GM12875 (cell line): ENCODE measurements at regions not wholly inside any gene's neighbourhood (a gene's known extent, or its start where the extent isn't known, plus 50 kb on each side); places are given as distances from the start of the nearest gene placed in this dataset.
A peak's percentile ranks its signal among the peaks of the same experiment; 100 is the strongest.

Source experiments
- H3K4me3 ChIP-seq: one replicate; pipeline ENCODE4 v1.5.1; 2011; ENCODE audit warnings: low read depth, low read length, control low read depth
- TF ChIP-seq, protein P1 (sequence below): IDR thresholded peaks from 2 replicates; pipeline ENCODE4 v1.5.1; 2011; ENCODE audit warnings: low read depth, mild to moderate bottlenecking, control low read depth, inconsistent platforms, low read length, moderate library complexity, borderline replicate concordance; ENCODE audit not compliant: insufficient read depth

DNA sequence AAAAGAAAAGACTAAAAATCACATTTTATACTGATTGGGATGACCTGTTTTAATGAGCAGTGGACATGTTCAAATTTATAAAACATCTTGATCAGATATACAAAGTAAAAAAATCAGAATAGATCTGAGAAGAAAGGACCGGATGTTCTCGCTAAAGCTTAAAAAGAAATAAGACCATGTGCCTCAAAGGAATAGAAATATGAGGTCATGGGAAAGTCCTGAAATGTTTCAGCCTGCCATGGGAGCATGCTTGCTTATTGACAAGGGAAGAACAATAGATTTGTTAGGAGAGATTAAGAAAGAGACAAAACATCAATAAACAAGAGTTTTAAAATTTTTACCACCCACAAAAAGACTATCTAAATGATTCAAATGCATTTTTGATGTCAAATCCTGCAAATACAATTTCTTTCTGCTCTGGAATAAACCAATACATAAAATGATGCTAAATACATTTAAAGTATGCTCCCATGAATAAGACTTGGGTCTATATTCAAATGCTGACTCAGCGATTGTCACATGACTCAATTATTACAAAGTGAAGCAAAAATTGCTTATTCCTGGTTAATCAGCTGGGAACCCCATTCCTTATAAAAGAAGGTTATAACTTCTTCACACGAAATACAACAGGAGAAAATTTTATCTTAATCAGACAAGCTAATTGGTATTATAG, 633.9 kb upstream of the PKDCC start:
- H3K4me3 ChIP-seq: no peak overlapping the region
- TF ChIP-seq, protein P1, sequence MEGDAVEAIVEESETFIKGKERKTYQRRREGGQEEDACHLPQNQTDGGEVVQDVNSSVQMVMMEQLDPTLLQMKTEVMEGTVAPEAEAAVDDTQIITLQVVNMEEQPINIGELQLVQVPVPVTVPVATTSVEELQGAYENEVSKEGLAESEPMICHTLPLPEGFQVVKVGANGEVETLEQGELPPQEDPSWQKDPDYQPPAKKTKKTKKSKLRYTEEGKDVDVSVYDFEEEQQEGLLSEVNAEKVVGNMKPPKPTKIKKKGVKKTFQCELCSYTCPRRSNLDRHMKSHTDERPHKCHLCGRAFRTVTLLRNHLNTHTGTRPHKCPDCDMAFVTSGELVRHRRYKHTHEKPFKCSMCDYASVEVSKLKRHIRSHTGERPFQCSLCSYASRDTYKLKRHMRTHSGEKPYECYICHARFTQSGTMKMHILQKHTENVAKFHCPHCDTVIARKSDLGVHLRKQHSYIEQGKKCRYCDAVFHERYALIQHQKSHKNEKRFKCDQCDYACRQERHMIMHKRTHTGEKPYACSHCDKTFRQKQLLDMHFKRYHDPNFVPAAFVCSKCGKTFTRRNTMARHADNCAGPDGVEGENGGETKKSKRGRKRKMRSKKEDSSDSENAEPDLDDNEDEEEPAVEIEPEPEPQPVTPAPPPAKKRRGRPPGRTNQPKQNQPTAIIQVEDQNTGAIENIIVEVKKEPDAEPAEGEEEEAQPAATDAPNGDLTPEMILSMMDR: no peak

DNA sequence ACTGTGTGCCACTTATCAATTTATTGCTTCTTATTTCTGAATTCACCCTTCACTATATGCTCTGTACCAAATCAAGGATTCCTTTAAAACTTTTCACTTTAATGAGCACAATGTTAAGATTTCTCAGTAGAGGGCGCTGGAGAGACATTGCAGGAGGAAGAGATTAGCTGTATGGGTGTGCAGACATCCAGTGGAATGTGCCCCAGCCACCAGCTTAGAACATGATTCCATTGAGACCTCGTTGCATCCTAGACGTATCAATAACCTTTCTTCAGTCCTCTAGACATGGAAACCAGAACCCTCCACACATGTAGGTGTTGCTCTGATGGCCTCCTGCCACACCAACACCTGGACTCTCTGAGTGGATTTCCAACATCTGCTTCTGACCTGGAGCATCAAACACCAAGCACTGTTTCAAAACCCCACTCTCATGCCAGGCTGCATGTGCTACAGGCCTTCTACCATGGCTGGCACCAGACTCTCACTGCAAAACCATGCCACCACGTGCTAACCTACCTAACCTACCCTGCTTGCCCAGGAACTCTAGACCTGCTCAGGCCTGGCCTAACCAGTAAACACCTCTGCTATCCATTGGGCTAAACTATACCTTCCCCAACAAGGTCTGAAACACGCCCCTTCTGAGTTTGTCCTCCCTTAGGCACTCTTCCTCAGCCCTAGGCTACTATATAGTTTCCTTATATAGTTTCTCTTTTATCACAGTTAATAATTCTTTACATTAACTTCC, 633.2 kb upstream of the PKDCC start:
- no peak overlapping the region for H3K4me3 ChIP-seq
- TF ChIP-seq, protein P1: peak; percentile 65; the same call in 1 of the 2 replicates

DNA sequence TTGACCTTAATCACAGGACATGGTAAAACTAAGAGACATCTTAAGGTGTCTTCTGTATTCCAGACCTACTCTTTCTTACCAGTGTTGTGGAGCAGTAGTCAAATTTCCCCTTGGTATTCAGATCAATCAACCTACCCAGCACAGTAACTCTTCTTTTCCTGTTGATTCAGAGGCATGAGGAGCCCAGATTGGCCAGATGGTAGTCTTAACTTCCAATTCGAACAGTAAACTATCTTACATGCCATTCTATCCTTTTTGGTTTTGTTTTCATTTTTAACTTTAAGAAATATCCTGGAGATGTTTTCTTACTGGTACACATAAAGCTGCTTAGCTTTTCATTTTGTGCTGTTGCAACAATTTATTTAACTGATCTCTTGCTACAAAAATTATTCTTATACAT, 630.3 kb upstream of the PKDCC start:
- TF ChIP-seq, protein P1: no peak
- no peak overlapping the region for H3K4me3 ChIP-seq

DNA sequence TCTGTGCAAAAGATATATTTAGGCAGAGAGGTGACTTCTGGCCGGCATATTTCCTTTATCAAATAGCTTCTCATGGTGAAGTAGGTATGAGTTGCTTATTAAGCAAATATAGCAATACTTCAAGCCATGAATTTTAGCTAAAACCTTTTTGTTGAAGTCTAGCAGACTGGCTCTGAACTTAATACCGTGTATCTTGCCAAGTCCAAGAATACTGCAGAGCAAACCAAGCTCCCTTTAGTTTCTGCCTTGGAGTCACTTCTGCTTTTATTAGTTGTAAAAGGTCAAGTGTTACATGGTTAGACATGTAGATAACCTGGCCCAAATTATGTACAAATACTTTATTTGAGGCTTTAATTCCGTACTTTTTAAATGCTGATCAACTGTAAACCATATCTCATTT, 627.6 kb upstream of the PKDCC start:
- no peak overlapping the region for H3K4me3 ChIP-seq
- TF ChIP-seq, protein P1: no peak

DNA sequence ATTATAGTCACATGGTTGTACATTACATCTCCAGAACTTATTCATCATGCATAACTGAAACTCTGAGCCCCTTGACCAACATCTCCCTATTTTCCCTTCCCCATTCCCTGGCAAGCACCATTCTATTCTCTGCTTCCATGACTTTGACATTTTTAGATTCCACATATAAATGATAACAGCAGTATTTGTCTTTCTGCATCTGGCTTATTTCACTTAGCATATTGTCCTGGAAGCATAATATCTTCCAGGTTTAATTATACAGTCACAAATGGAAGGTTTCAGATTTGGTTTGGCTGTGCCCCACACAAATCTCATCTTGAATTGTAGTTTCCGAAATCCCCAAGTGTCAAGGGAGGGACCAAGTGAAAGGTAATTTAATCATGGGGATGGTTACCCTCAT, 626.9 kb upstream of the PKDCC start:
- H3K4me3 ChIP-seq: no peak overlapping the region
- TF ChIP-seq, protein P1: no peak

DNA sequence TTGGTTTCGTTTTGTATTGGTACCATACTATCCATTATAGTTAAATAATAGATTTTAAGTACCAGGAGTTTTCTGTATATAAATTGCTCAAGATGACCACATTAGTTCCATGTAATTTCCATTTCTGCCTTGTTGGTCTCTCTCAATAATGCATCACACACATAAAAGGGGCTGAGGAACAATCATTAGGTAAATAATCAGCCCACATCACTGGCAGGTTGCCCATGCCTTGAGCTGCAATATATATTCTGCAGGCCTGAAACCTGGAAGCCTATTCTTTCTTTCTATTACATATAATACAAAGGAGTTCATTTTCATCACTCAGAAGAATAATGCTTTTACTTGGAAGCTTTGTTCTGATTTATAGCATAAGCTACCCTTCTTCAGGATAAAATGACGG, 616.1 kb upstream of the PKDCC start:
- TF ChIP-seq, protein P1: no peak
- H3K4me3 ChIP-seq: no peak overlapping the region

DNA sequence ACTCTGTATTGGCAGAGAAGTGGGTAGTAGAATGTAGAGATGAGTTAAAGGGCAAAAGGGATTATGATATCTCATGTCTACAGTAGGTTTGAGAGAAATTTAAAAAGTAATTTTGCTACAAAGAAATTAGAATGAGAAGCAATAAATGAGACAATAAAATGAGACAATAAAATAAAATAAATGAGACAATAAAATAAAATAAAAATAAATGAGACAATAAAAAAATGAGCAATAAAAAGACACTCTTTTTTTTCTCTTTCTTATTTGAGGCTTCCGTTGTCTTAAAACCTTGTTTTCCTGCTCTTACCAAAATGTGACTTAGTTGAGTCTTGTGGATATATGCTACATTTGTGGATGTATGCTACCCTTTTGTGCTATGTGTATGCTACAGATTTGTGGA, 615.4 kb upstream of the PKDCC start:
- H3K4me3 ChIP-seq: no peak overlapping the region
- TF ChIP-seq, protein P1: no peak
